HG03280 (cell line): ENCODE measurements at regions not wholly inside any gene's neighbourhood (a gene's known extent, or its start where the extent isn't known, plus 50 kb on each side); places are given as distances from the start of the nearest gene placed in this dataset.
"Not testable (repeated sequence)": the region's sequence is repeated elsewhere in the genome, so short reads cannot be mapped to it uniquely, and the experiment has no call there.

Experiments used
- ATAC-seq: cut with Tn5 transposase; IDR thresholded peaks from one replicate; pipeline ENCODE4 v1.9.1; 2021; ENCODE audit warnings: mild to moderate bottlenecking, moderate library complexity; ENCODE audit not compliant: unreplicated experiment

GRCh38 chr5:124871303-124871702 is 124.9 kb upstream of the ZNF608 start:
- ATAC-seq, result no peak

- no peak for ATAC-seq
Measured at GRCh38 chr5:124872086-124872485, 125.6 kb upstream of the ZNF608 start.

- ATAC-seq, result no peak
Measured at GRCh38 chr5:124872615-124873014, 126.2 kb upstream of the ZNF608 start.

GRCh38 chr5:124873188-124873587 is 126.7 kb upstream of the ZNF608 start:
- no peak for ATAC-seq

GRCh38 chr5:124873713-124874112 is 127.3 kb upstream of the ZNF608 start:
- ATAC-seq, result no peak

- ATAC-seq, result no peak
Measured at GRCh38 chr5:124876566-124876965, 130.1 kb upstream of the ZNF608 start.

GRCh38 chr5:124876983-124877382 is 130.5 kb upstream of the ZNF608 start:
- no peak for ATAC-seq

- no peak for ATAC-seq
Measured at GRCh38 chr5:124877501-124878146, 131.2 kb upstream of the ZNF608 start.

DNA sequence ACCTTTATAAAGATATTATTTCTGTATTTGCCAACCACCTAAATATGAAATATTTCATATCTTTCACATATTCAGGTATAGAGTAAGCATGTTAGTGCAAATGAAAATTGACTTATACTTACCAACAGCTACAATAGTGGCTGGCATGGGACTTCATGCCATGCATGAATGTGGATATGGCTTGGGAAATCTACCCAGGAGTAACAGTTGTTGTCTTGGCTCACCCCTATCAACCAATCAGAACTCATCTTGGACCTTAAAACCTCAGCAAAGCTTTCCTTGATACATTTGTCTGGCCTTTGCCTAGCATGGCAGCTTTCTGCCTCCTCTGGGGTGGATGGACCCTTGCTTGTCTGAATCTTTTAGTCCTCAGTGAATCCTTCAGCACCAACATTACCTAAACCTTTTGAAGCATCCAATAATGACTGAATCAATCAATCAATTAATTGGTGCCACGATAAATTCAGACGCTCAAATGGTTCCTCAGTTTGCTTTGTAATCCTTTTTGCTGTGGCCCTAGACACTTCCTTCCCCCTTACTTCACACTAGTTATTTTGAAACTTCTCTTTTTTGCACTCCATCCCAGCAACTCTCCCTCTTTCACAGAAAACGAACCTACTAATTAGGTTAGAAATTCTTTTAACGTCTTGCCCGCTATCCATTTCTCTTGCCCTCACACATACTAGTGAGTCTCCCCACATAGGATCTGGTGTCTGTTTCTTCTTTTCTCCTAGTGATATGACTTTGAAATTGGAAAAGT is 132.3 kb upstream of the ZNF608 start:
- ATAC-seq, result no peak

- no peak for ATAC-seq
Measured at GRCh38 chr5:124880903-124881697, 134.7 kb upstream of the ZNF608 start.

DNA sequence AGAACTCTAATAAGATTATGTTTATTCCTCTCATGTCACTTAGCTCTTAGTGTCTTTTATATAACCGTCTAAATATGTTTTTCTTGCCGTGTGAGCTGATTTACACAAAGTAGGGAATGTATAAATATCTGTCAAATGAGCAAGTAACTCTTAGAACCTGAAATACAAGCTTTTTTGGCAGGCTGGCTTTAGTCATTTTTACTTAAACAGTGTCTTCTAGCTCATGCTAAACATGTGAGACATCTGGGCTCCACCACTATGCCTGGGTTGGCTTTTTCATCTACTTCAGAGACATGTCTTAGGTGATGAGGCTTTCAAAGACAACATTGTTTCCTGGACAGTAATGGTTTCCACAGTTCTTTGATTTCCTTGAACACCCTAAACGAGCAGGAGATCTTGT is 137.2 kb upstream of the ZNF608 start:
- ATAC-seq, result no peak

DNA sequence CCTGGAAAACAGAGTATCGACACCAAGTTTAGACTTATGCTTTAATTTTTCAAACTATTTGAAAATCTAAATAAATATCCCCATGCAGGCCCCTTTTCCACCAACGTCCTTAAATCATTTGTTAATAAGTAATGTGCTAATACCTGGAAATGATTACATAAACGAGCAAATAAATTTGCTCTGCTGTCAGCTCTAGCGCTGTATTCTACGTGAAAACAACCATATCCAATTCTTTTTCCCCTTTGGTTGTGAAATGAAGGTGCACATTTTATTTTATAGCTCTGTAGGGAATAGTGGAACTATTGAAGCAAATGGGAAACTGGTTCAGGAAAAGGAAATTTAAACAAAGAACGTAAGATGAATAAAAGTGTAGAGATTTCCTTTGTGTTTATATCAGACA is 137.7 kb upstream of the ZNF608 start:
- ATAC-seq, result no peak

DNA sequence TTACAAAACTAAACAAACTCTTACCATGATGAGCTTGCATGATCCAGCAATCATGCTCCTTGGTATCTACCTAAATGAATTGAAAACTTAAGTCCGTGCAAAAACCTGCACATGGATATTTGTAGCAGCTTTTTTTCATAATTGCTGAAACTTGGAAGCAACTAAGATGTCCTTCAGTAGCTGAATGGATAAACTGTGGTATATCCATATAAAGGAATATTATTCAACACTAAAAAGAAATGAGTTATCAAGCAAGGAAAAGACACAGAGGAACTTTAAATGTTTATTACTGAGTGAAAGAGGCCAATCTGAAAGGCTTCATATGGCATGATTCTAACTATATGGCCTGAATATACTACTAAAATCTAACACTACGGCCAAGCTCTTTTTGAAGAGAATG is 139.1 kb upstream of the ZNF608 start:
- ATAC-seq, result no peak

DNA sequence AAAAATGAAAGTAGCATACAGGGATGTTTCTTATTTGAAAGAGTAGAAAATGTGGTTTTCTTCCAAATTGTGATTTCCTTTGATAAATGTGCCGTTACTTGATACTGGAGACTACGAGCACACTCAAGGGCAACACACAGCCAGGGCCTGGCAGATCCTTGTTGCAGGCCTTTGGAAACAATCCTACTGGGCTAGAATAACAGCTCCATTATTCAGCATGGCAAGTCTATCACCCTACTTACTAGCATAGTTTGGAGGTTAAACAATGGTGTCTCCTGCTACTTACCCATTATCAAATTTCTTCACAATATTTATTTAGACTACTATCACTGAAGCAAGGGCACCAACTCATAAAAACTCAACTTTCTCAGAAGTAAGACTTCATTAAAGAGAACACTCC is 140.8 kb upstream of the ZNF608 start:
- no peak for ATAC-seq

DNA sequence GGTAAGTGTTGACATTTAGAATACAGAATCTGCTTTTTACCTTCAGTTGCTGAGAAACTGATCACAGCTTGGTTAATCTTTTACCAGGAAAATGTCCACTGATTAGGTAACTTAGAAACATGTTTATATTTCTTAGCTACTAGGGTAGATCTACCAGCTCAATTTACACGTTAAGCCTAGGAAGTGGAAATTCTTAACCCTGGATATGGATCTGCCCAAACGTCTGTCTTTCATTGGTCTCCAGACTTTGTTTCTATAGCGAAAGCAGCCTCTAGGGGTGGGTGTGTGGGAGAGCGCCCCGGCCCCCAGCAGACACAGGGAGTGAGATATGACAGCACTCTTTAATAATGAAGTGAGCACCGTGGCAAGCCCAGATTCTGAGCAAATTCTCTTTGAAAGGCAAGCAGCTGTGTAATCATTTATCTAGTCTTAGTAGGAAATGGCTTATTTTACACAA is 141.6 kb upstream of the ZNF608 start:
- ATAC-seq, result no peak

GRCh38 chr5:124888622-124889485 is 142.4 kb upstream of the ZNF608 start:
- ATAC-seq, result no peak

DNA sequence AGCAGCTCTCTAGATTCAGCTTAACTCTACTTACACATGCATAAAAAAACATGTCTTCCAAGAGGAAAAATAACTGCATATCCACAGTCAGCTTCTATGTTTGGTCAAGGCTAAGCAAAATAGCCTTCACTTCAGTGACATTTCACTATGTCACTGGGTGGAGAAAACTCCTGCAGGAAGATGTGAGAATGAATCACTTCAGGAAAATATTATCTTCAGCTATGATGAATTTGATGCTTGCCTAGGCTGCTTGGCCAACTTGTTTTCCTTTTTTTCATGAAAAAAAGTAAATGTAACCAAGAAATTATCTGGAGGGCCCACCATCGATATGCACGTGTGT is 143.0 kb upstream of the ZNF608 start:
- no peak for ATAC-seq

GRCh38 chr5:124889850-124890249 is 143.4 kb upstream of the ZNF608 start:
- ATAC-seq, result no peak

GRCh38 chr5:124890442-124890841 is 144.0 kb upstream of the ZNF608 start:
- not testable (repeated sequence) for ATAC-seq

- no peak for ATAC-seq
Measured at GRCh38 chr5:124891179-124891578, 144.7 kb upstream of the ZNF608 start.
